Body of pancreas (tissue), 4 donors: ENCODE measurements at regions not wholly inside any gene's neighbourhood (a gene's known extent, or its start where the extent isn't known, plus 50 kb on each side); places are given as distances from the start of the nearest gene placed in this dataset.

Experiments used
- POLR2A ChIP-seq, 3 donors: fragments of 450-650 bp; IDR thresholded peaks; one replicate each; pipeline ENCODE4 v1.6.1; 2016; ENCODE audit warnings: antibody characterized with exemption in 3 of 3, mild to moderate bottlenecking in 2 of 3
- TF ChIP-seq, protein P1 (sequence below), 7 experiments: fragments of 450-650 bp in 4 of 7; fragments of 200-600 bp in 3 of 7; sonication (generic) in 3 of 7; IDR thresholded peaks; one replicate each; pipeline ENCODE4 v1.5.1; 2016 to 2019; ENCODE audit warnings: antibody characterized with exemption in 7 of 7

GRCh38 chr6:125639466-125640020 lies 109.9 kb upstream of the HEY2 start:
- TF ChIP-seq, protein P1, sequence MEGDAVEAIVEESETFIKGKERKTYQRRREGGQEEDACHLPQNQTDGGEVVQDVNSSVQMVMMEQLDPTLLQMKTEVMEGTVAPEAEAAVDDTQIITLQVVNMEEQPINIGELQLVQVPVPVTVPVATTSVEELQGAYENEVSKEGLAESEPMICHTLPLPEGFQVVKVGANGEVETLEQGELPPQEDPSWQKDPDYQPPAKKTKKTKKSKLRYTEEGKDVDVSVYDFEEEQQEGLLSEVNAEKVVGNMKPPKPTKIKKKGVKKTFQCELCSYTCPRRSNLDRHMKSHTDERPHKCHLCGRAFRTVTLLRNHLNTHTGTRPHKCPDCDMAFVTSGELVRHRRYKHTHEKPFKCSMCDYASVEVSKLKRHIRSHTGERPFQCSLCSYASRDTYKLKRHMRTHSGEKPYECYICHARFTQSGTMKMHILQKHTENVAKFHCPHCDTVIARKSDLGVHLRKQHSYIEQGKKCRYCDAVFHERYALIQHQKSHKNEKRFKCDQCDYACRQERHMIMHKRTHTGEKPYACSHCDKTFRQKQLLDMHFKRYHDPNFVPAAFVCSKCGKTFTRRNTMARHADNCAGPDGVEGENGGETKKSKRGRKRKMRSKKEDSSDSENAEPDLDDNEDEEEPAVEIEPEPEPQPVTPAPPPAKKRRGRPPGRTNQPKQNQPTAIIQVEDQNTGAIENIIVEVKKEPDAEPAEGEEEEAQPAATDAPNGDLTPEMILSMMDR (IDR thresholded peaks at IDR 0.05), result no peak
- no peak for TF ChIP-seq POLR2A (IDR thresholded peaks at IDR 0.05)
